HCT116 (cell line): ENCODE measurements at regions not wholly inside any gene's neighbourhood (a gene's known extent, or its start where the extent isn't known, plus 50 kb on each side); places are given as distances from the start of the nearest gene placed in this dataset.

Experiments
- ATAC-seq: fragments of 200-7000 bp; cut with Tn5 transposase; 2 replicates; pipeline ENCODE4 v1.9.1; 2020; ENCODE audit warnings: mild to moderate bottlenecking, moderate library complexity
- BruUV-seq: library from RNA; stranded (reverse); fragments of 400-500 nt; replicated peaks from 2 replicates; lab custom pipeline; 2021; lab: Mats Ljungman, UMichigan
- CTCF ChIA-PET: fragments of 300-600 bp; sonication (Branson Sonifier 250); formaldehyde crosslinking; loops from one replicate; lab custom pipeline; 2021; ENCODE audit warnings: antibody characterized with exemption; lab: Charles Lee
- POLR2A ChIA-PET: fragments of 300-600, 350-600 bp; sonication (Branson Sonifier 250); formaldehyde crosslinking; loops from one replicate; lab custom pipeline; 2021; ENCODE audit warnings: antibody characterized with exemption; lab: Charles Lee
- RAD21 ChIA-PET, 2 experiments: fragments of 300-600 bp; sonication (Branson Sonifier 250); formaldehyde crosslinking; loops; one replicate each; lab custom pipeline; 2023; ENCODE audit warnings: low total read pairs in 2 of 2; ENCODE audit not compliant: uncharacterized antibody in 2 of 2, unreplicated experiment in 2 of 2, low non-redundant PET in 1 of 2; lab: Charles Lee
- DNase-seq: peaks from one replicate; pipeline ENCODE4 v3.0.0-alpha.2; 2010; ENCODE audit warnings: low read depth, low spot score
- H2AFZ ChIP-seq: fragments of 200-600 bp; shearing (Covaris generic), sonication (generic); 2 replicates; pipeline ENCODE4 v1.6.1; 2017; ENCODE audit warnings: low read depth, mixed run types, mixed read lengths, antibody characterized with exemption, low read length; ENCODE audit not compliant: poor library complexity, severe bottlenecking
- H3K27ac ChIP-seq: 2 replicates; pipeline ENCODE4 v1.5.1; 2012; ENCODE audit warnings: low read depth, low read length
- H3K27me3 ChIP-seq: fragments of 200-600 bp; sonication (generic); 2 replicates; pipeline ENCODE4 v1.6.1; 2016; ENCODE audit warnings: mixed run types, low read length, mixed read lengths; ENCODE audit not compliant: insufficient read depth
- H3K36me3 ChIP-seq, 2 experiments: fragments of 200-500 bp in 1 of 2; fragments of 200-600 bp in 1 of 2; sonication (Bioruptor generic) in 1 of 2; sonication (generic) in 1 of 2; 2 replicates each; pipeline versions ENCODE4 v1.5.1 to v1.6.1; 2014 to 2016; ENCODE audit warnings: low read length in 2 of 2, inconsistent platforms in 1 of 2, mixed read lengths in 1 of 2, mixed run types in 1 of 2; ENCODE audit not compliant: insufficient read depth in 2 of 2, control insufficient read depth in 1 of 2
- H3K4me1 ChIP-seq, 2 experiments: fragments of 200-600 bp in 1 of 2; sonication (generic) in 1 of 2; 2 replicates each; pipeline versions ENCODE4 v1.5.1 to v1.6.1; 2012 to 2017; ENCODE audit warnings: low read length in 2 of 2, inconsistent platforms in 1 of 2, mild to moderate bottlenecking in 1 of 2, mixed read lengths in 1 of 2, mixed run types in 1 of 2, moderate library complexity in 1 of 2; ENCODE audit not compliant: insufficient read depth in 2 of 2, control insufficient read depth in 1 of 2
- H3K4me2 ChIP-seq: fragments of 200-600 bp; sonication (generic); 2 replicates; pipeline ENCODE4 v1.6.1; 2017; ENCODE audit warnings: mixed run types, low read length, mixed read lengths
- H3K4me3 ChIP-seq, 2 experiments: fragments of 200-600 bp in 1 of 2; sonication (generic) in 1 of 2; replicated peaks in 1 of 2; 2 replicates each; pipeline ENCODE4 v1.5.1; 2011 to 2016; ENCODE audit warnings: low read length in 2 of 2, control low read depth in 1 of 2, low read depth in 1 of 2, mild to moderate bottlenecking in 1 of 2, mixed read lengths in 1 of 2, mixed run types in 1 of 2
- H3K79me2 ChIP-seq: fragments of 200-600 bp; sonication (generic); 2 replicates; pipeline ENCODE4 v1.6.1; 2017; ENCODE audit warnings: mild to moderate bottlenecking, mixed run types, low read length, moderate library complexity, mixed read lengths; ENCODE audit not compliant: insufficient read depth
- H3K9ac ChIP-seq: fragments of 200-600 bp; sonication (generic); 2 replicates; pipeline ENCODE4 v1.6.1; 2016; ENCODE audit warnings: low read length, mixed read lengths
- H3K9me2 ChIP-seq: fragments of 200-600 bp; sonication (generic), shearing (Covaris generic); 2 replicates; pipeline ENCODE4 v1.6.1; 2017; ENCODE audit warnings: mixed run types, mild to moderate bottlenecking, moderate library complexity; ENCODE audit not compliant: insufficient read depth
- H3K9me3 ChIP-seq, 2 experiments: fragments of 200-500 bp in 1 of 2; fragments of 200-600 bp in 1 of 2; sonication (Bioruptor generic) in 1 of 2; sonication (generic) in 1 of 2; 2 replicates each; pipeline ENCODE4 v1.6.1; 2014 to 2017; ENCODE audit warnings: low read length in 2 of 2, mixed read lengths in 2 of 2, inconsistent platforms in 1 of 2, low read depth in 1 of 2, mild to moderate bottlenecking in 1 of 2, mixed run types in 1 of 2, moderate library complexity in 1 of 2; ENCODE audit not compliant: control insufficient read depth in 1 of 2, insufficient read depth in 1 of 2
- H4K20me1 ChIP-seq: fragments of 200-600 bp; sonication (generic), shearing (Covaris generic); 2 replicates; pipeline ENCODE4 v1.6.1; 2017; ENCODE audit warnings: mixed run types, mild to moderate bottlenecking, moderate library complexity; ENCODE audit not compliant: insufficient read depth
- CEBPB ChIP-seq: IDR thresholded peaks from 2 replicates; pipeline ENCODE4 v1.6.1; 2012; ENCODE audit warnings: low read depth
- EGR1 ChIP-seq: IDR thresholded peaks from 2 replicates; pipeline ENCODE4 v1.6.1; 2012; ENCODE audit warnings: low read depth
- ELF1 ChIP-seq: IDR thresholded peaks from 2 replicates; pipeline ENCODE4 v1.6.1; 2012; ENCODE audit warnings: low read depth, borderline replicate concordance
- FOSL1 ChIP-seq: IDR thresholded peaks from 2 replicates; pipeline ENCODE4 v1.6.1; 2012; ENCODE audit warnings: low read depth
- POLR2A ChIP-seq: IDR thresholded peaks from 2 replicates; pipeline ENCODE4 v1.7.0; 2011; ENCODE audit warnings: borderline replicate concordance; ENCODE audit not compliant: insufficient read depth, insufficient read length; ENCODE audit errors: extremely low read depth
- POLR2AphosphoS5 ChIP-seq: IDR thresholded peaks from 2 replicates; pipeline ENCODE4 v1.6.1; 2011; ENCODE audit warnings: mild to moderate bottlenecking, low read depth, low read length, moderate library complexity
- SP1 ChIP-seq: IDR thresholded peaks from 2 replicates; pipeline ENCODE4 v1.6.1; 2012; ENCODE audit warnings: low read depth
- SRF ChIP-seq: IDR thresholded peaks from 2 replicates; pipeline ENCODE4 v1.6.1; 2012; ENCODE audit warnings: low read depth
- TCF7L2 ChIP-seq: IDR thresholded peaks from 2 replicates; pipeline ENCODE4 v1.7.0; 2011; ENCODE audit warnings: borderline replicate concordance, inconsistent platforms; ENCODE audit not compliant: insufficient read depth, insufficient read length; ENCODE audit errors: extremely low read depth
- YY1 ChIP-seq: IDR thresholded peaks from 2 replicates; pipeline ENCODE4 v1.6.1; 2011; ENCODE audit warnings: low read length, low read depth, moderate library complexity, mild to moderate bottlenecking; ENCODE audit not compliant: insufficient replicate concordance; ENCODE audit errors: extremely low read depth
- ZFX ChIP-seq: fragments of 450-650 bp; IDR thresholded peaks from 2 replicates; pipeline ENCODE4 v1.6.1; 2017
- ZNF274 ChIP-seq: fragments of 200-500 bp; sonication (Bioruptor generic); IDR thresholded peaks from 2 replicates; pipeline ENCODE4 v1.6.1; 2014; ENCODE audit warnings: mild to moderate bottlenecking, low read depth, low read length, inconsistent platforms
- intact Hi-C: fragments of 100-400 bp; cut with micrococcal nuclease; formaldehyde crosslinking; loops from 2 replicates; pipeline ENCODE4 v1.10.0; 2022
- TF ChIP-seq, protein P1 (sequence below), 3 experiments: fragments of 200-600 bp in 1 of 3; sonication (generic) in 1 of 3; IDR thresholded peaks in 2 of 3; conservative IDR thresholded peaks in 1 of 3; 2 replicates each; pipeline ENCODE4 v1.5.1; 2012 to 2017; ENCODE audit warnings: low read depth in 2 of 3, low read length in 2 of 3, antibody characterized with exemption in 1 of 3, borderline replicate concordance in 1 of 3, control low read depth in 1 of 3, mild to moderate bottlenecking in 1 of 3, mixed read lengths in 1 of 3, mixed run types in 1 of 3, moderate library complexity in 1 of 3; ENCODE audit not compliant: insufficient read depth in 1 of 3
- TF ChIP-seq, protein P2 (sequence below): IDR thresholded peaks from 2 replicates; pipeline ENCODE4 v1.6.1; 2012

DNA sequence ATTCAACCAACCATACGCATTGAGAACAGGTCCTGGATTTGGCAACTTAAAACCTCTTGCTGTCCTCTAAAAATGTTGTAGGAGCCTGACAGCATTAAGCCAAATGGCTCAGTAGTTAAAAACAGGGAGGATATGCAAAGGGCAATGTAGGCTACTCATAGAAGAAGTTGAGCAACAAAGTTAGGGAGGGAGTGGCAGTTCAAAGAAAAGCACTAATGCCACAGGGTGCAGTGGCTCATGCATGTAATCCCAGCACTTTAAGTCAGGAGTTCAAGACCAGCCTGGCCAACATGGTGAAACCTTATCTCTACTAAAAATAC, 92.9 kb upstream of the ERG start (continued):
- TF ChIP-seq, protein P1, sequence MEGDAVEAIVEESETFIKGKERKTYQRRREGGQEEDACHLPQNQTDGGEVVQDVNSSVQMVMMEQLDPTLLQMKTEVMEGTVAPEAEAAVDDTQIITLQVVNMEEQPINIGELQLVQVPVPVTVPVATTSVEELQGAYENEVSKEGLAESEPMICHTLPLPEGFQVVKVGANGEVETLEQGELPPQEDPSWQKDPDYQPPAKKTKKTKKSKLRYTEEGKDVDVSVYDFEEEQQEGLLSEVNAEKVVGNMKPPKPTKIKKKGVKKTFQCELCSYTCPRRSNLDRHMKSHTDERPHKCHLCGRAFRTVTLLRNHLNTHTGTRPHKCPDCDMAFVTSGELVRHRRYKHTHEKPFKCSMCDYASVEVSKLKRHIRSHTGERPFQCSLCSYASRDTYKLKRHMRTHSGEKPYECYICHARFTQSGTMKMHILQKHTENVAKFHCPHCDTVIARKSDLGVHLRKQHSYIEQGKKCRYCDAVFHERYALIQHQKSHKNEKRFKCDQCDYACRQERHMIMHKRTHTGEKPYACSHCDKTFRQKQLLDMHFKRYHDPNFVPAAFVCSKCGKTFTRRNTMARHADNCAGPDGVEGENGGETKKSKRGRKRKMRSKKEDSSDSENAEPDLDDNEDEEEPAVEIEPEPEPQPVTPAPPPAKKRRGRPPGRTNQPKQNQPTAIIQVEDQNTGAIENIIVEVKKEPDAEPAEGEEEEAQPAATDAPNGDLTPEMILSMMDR (IDR thresholded peaks at IDR 0.05 in 2 of 3, conservative IDR thresholded peaks at IDR 0.05 in 1 of 3; ENCODE audit: borderline replicate concordance in 1 of 3, insufficient read depth in 1 of 3, low read depth in 2 of 3, low read length in 2 of 3) = no peak
- TF ChIP-seq POLR2A (no peak), FOSL1 (no peak), TCF7L2 (no peak), POLR2AphosphoS5 (no peak), SP1 (no peak), SRF (no peak), ELF1 (no peak), ZNF274 (no peak), EGR1 (no peak), ZFX (no peak), CEBPB (no peak)
- TF ChIP-seq, protein P2, sequence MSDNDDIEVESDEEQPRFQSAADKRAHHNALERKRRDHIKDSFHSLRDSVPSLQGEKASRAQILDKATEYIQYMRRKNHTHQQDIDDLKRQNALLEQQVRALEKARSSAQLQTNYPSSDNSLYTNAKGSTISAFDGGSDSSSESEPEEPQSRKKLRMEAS = no peak

DNA sequence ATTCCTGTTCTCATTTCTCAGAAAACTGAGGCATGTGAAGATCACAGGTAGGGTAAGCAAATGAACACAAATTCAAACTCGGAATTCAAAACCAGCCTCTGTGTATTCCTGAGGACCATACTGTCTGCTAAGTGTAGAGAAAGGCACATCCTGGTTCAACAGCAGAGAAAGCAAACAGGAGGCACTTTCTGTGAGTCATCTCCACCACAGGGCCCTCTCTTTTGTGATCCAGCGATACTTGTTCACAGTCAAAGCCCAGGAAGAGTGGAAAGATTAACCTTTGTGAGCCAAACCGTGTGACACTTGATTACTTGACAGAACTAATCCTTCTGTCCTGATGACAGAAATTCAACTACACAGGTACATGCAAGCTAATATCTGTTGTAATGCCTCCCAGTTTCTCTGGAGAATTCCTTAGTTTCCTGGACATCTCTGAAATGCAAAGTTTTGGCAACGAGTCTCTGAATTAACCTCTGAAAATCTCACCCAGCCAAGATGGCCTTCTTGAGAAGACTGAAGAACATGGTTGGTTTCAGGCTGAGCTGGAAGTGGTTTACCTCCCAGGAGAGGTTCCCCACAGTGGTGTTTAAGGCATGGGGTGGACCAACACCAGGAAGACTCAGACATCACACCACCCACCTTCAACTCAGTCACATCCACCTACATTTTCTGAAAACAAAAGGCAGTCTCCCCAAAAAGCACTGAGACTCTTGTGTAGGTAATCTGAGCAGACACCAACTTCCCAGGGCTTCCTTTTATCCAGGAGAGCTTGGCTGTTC, 98.2 kb upstream of the ERG start:
- no peak for TF ChIP-seq YY1
- TF ChIP-seq TCF7L2 = no peak
- TF ChIP-seq, protein P2 = no peak
- no peaks in the 10 kb centered on the region for H3K9me3 ChIP-seq
- no peak overlapping the region for H3K9ac ChIP-seq
- no peak for ATAC-seq
- no peak overlapping the region for H3K4me2 ChIP-seq
- BruUV-seq = no TSS peak
- intact Hi-C loops = no loop called here
- no peak for DNase-seq
- ChIA-PET CTCF (no interaction called here), POLR2A (no interaction called here), RAD21 (no interaction called here)
- H3K4me1 ChIP-seq = no peaks in the 10 kb centered on the region
- no peaks in the 10 kb centered on the region for H4K20me1 ChIP-seq
- H2AFZ ChIP-seq = no peak overlapping the region
- H3K27ac ChIP-seq = no peak overlapping the region
- no peak overlapping the region for H3K4me3 ChIP-seq
- no peaks in the 10 kb centered on the region for H3K9me2 ChIP-seq
- H3K27me3 ChIP-seq = peaks cover 85% of the 10 kb centered on the region
- H3K36me3 ChIP-seq = no peaks in the 10 kb centered on the region
- H3K79me2 ChIP-seq = no peaks in the 10 kb centered on the region
